MCF 10A (cell line): ENCODE measurements at regions not wholly inside any gene's neighbourhood (a gene's known extent, or its start where the extent isn't known, plus 50 kb on each side); places are given as distances from the start of the nearest gene placed in this dataset.

Source experiments
- BruUV-seq: library from RNA; stranded (reverse); fragments of 400-500 nt; replicated peaks from 2 replicates; lab custom pipeline; 2021; lab: Mats Ljungman, UMichigan
- CTCF ChIA-PET: fragments of 300-600 bp; sonication (Branson Sonifier 250); formaldehyde crosslinking; extraction: SDS; loops from one replicate; lab custom pipeline; 2021; ENCODE audit warnings: antibody characterized with exemption, inconsistent platforms; lab: Yijun Ruan, JAX
- POLR2A ChIA-PET: fragments of 300-600, 350-650 bp; sonication (Branson Sonifier 250); formaldehyde crosslinking; extraction: SDS; loops from one replicate; lab custom pipeline; 2020; ENCODE audit warnings: antibody characterized with exemption, inconsistent platforms; lab: Yijun Ruan, JAX
- DNase-seq: peaks from one replicate; pipeline ENCODE4 v3.0.0-alpha.2; 2018; ENCODE audit not compliant: unreplicated experiment
- H3K27ac Mint-ChIP-seq: one replicate; pipeline ENCODE4 v1.8.0; 2022; ENCODE audit warnings: mild to moderate bottlenecking, low read depth, mixed read lengths; ENCODE audit not compliant: unreplicated experiment
- H3K27me3 Mint-ChIP-seq: one replicate; pipeline ENCODE4 v1.8.0; 2022; ENCODE audit warnings: mixed read lengths; ENCODE audit not compliant: insufficient read depth, unreplicated experiment
- H3K36me3 Mint-ChIP-seq: one replicate; pipeline ENCODE4 v1.8.0; 2022; ENCODE audit warnings: mild to moderate bottlenecking, moderate library complexity, mixed read lengths; ENCODE audit not compliant: insufficient read depth, unreplicated experiment
- H3K4me1 Mint-ChIP-seq: one replicate; pipeline ENCODE4 v1.8.0; 2022; ENCODE audit warnings: mixed read lengths; ENCODE audit not compliant: insufficient read depth, unreplicated experiment
- H3K4me3 Mint-ChIP-seq: one replicate; pipeline ENCODE4 v1.8.0; 2022; ENCODE audit warnings: mild to moderate bottlenecking, moderate library complexity, mixed read lengths; ENCODE audit not compliant: unreplicated experiment
- H3K9me3 Mint-ChIP-seq: one replicate; pipeline ENCODE4 v1.8.0; 2022; ENCODE audit warnings: mixed read lengths; ENCODE audit not compliant: unreplicated experiment
- intact Hi-C: fragments of 100-400 bp; cut with micrococcal nuclease; formaldehyde crosslinking; loops from 2 replicates; pipeline ENCODE4 v1.14.1; 2022
- TF ChIP-seq, protein P1 (sequence below): fragments of 200-600 bp; IDR thresholded peaks from one replicate; pipeline ENCODE4 v1.8.0; 2022; ENCODE audit warnings: antibody characterized with exemption, mild to moderate bottlenecking; ENCODE audit not compliant: unreplicated experiment

DNA sequence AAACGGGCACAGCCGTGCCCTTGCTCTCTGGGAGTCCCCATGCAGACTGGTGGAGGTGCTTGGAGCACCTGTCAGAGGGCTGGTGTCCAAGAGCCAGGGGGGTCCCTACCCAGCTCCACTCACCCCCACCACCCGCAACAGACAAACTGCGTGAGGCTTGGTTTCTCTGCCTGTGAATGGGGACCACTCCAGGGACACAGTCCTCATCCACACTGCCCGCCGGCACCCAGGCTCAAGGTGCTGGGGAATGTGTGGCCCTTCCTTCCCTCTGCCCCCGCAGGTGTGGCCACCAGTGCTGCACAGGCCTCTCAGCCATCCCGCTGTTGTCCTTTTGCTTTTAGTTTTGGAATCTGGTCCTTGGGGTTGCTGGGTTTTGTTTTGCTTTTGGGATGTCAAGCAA is 136.5 kb upstream of the ZNF236 start:
- CTCF ChIA-PET: interaction anchor here (0.5 to 9.2 kb wide), 9 partner anchors 18 to 287 kb away, joined by 3 to 150 read pairs (median 3); no protein-coding TSS in a partner anchor
- DNase-seq: no peak
- POLR2A ChIA-PET: no interaction called here
- H3K9me3 Mint-ChIP-seq: no peaks in the 10 kb centered on the region
- TF ChIP-seq, protein P1, sequence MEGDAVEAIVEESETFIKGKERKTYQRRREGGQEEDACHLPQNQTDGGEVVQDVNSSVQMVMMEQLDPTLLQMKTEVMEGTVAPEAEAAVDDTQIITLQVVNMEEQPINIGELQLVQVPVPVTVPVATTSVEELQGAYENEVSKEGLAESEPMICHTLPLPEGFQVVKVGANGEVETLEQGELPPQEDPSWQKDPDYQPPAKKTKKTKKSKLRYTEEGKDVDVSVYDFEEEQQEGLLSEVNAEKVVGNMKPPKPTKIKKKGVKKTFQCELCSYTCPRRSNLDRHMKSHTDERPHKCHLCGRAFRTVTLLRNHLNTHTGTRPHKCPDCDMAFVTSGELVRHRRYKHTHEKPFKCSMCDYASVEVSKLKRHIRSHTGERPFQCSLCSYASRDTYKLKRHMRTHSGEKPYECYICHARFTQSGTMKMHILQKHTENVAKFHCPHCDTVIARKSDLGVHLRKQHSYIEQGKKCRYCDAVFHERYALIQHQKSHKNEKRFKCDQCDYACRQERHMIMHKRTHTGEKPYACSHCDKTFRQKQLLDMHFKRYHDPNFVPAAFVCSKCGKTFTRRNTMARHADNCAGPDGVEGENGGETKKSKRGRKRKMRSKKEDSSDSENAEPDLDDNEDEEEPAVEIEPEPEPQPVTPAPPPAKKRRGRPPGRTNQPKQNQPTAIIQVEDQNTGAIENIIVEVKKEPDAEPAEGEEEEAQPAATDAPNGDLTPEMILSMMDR: no peak
- no TSS peak for BruUV-seq
- no peak overlapping the region for H3K4me3 Mint-ChIP-seq
- H3K27me3 Mint-ChIP-seq: no peaks in the 10 kb centered on the region
- H3K27ac Mint-ChIP-seq: no peak overlapping the region
- H3K36me3 Mint-ChIP-seq: peaks cover 6% of the 10 kb centered on the region
- H3K4me1 Mint-ChIP-seq: peaks cover 7% of the 10 kb centered on the region
- intact Hi-C loops: loop anchor here (1.0 kb wide), 3 partner anchors 193 to 287 kb away; no protein-coding TSS in a partner anchor

DNA sequence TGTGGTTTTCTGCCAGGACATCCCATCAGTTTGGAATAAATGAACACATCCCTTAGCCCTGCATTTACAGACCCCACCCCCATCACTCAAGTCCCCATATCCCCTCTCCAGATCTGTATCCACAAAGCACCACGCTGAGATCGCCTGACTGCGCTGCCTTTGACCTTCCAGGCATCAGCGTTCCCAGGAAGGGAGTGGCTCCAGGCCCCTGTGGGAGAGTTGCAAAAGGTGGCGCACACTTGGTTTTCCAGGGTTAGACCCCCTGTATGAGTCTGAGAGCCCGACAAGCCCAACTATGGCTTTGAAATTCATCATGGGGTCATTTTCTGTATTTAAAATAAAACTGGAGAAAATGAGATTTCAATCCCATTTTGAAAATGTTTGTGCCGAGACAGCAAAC is 137.0 kb upstream of the ZNF236 start:
- ChIA-PET POLR2A (no interaction called here), CTCF (interaction anchor here (0.5 to 9.2 kb wide), 9 partner anchors 17 to 287 kb away, joined by 3 to 150 read pairs (median 3); no protein-coding TSS in a partner anchor)
- H3K27ac Mint-ChIP-seq: no peak overlapping the region
- intact Hi-C loops: no loop called here
- peaks cover 6% of the 10 kb centered on the region for H3K36me3 Mint-ChIP-seq
- DNase-seq: no peak
- H3K9me3 Mint-ChIP-seq: no peaks in the 10 kb centered on the region
- BruUV-seq: no TSS peak
- TF ChIP-seq, protein P1: no peak
- no peak overlapping the region for H3K4me3 Mint-ChIP-seq
- H3K27me3 Mint-ChIP-seq: no peaks in the 10 kb centered on the region
- H3K4me1 Mint-ChIP-seq: peaks cover 7% of the 10 kb centered on the region

DNA sequence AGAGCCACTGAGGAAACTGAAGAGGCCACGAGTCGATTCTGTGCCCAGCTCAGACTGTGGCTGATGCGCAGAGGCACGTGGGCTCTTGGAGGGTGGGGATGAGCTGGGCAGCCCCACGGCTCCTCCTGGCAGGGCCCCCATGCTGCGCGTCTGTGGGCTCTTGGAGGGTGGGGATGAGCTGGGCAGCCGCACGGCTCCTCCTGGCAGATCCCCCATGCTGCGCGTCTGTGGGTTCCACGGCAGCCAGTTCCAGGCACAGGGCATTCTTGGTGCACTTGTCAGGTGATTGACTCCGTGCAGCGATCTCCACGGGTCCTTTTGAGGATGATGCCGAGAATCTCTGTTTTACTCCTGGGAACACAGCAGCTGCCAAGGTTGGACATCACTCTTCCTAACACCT is 138.1 kb upstream of the ZNF236 start:
- no peak for DNase-seq
- Mint-ChIP-seq H3K4me3 (no peak overlapping the region), H3K4me1 (peaks cover 7% of the 10 kb centered on the region), H3K9me3 (no peaks in the 10 kb centered on the region), H3K27me3 (no peaks in the 10 kb centered on the region), H3K27ac (no peak overlapping the region), H3K36me3 (peaks cover 6% of the 10 kb centered on the region)
- ChIA-PET POLR2A (interaction anchor here (2.3 kb wide), 1 partner anchor 191 kb away, joined by 6 read pairs; no protein-coding TSS in a partner anchor), CTCF (interaction anchor here (0.6 to 9.2 kb wide), 9 partner anchors 10 to 285 kb away, joined by 3 to 150 read pairs (median 3); no protein-coding TSS in a partner anchor)
- intact Hi-C loops: no loop called here
- no TSS peak for BruUV-seq
- TF ChIP-seq, protein P1: no peak

DNA sequence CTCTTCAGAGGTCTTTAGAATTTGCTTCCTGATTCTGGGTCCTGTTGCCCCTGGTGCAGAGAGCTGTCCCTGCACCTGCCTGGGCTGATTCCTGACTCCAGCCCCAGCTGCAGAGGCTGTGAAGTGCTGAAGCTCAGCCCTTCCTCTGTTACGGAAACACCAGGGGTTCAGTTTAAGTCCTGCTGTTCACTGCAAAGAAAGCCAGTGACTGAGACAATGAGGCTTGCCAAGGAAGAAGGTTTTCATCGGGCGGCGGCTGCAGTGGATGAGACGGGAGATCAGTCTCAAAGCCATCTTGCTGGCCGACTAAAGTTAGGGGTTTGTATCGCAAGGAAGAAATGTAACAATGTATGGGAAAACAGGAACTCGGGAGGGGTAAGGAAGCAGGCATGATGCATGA is 142.4 kb upstream of the ZNF236 start:
- H3K9me3 Mint-ChIP-seq: no peaks in the 10 kb centered on the region
- no peaks in the 10 kb centered on the region for H3K4me1 Mint-ChIP-seq
- H3K27ac Mint-ChIP-seq: no peak overlapping the region
- DNase-seq: no peak
- ChIA-PET CTCF (interaction anchor here (0.6 to 1.3 kb wide), 4 partner anchors 22 to 292 kb away, joined by 3 to 4 read pairs (median 3); no protein-coding TSS in a partner anchor), POLR2A (no interaction called here)
- no TSS peak for BruUV-seq
- H3K36me3 Mint-ChIP-seq: no peaks in the 10 kb centered on the region
- intact Hi-C loops: no loop called here
- no peaks in the 10 kb centered on the region for H3K27me3 Mint-ChIP-seq
- TF ChIP-seq, protein P1: no peak
- H3K4me3 Mint-ChIP-seq: no peak overlapping the region
